Activated CD8-positive, alpha-beta memory T cell treated with anti-CD3 and anti-CD28 coated beads, Interleukin-2, amount 50 U/mL, for 24 hours (primary cell): ENCODE measurements at regions not wholly inside any gene's neighbourhood (a gene's known extent, or its start where the extent isn't known, plus 50 kb on each side); places are given as distances from the start of the nearest gene placed in this dataset.
"Not testable (repeated sequence)": the region's sequence is repeated elsewhere in the genome, so short reads cannot be mapped to it uniquely, and the experiment has no call there.

Source experiments
- DNase-seq: peaks from one replicate; pipeline ENCODE4 v3.0.0-alpha.2; 2020; ENCODE audit errors: extremely low read depth

DNA sequence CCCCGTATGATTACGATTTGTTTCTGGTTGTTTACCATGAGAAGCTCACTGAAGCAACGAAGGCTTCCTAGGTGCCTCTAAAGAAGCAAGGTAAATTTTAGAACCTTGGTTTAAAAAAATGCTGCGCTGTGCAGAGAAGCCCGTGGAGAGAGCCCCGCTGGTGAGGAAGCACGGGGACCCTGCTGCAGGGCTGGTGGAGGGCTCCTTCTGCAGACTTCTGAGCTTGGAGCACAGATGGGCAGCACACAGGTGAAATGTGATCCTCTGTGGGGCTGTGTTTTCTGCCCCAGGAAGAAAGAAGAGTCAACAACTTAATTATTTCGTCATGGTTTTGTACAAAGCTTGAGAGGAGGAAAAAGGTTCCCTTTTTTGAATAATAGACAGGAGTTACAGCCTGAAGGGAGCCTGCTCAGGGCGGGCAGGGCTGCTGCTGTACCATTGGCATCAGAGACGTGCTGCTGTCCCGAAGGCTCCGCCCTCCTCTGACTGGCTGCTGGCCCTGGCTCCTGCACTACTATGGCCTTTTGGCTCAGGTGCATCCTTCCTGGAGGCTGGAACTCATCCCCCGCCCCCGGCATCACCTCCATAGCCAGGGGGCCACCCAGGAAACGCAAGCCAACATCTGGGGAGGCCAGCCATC, 108.0 kb upstream of the PLGLB2 start:
- not testable (repeated sequence) for DNase-seq

GRCh38 chr2:87640961-87641563, 106.8 kb upstream of the PLGLB2 start:
- not testable (repeated sequence) for DNase-seq

GRCh38 chr2:87643165-87643564, 104.7 kb upstream of the PLGLB2 start:
- DNase-seq, result not testable (repeated sequence)

- DNase-seq, result not testable (repeated sequence)
Observed at GRCh38 chr2:87647737-87648498, 100.0 kb upstream of the PLGLB2 start.

DNA sequence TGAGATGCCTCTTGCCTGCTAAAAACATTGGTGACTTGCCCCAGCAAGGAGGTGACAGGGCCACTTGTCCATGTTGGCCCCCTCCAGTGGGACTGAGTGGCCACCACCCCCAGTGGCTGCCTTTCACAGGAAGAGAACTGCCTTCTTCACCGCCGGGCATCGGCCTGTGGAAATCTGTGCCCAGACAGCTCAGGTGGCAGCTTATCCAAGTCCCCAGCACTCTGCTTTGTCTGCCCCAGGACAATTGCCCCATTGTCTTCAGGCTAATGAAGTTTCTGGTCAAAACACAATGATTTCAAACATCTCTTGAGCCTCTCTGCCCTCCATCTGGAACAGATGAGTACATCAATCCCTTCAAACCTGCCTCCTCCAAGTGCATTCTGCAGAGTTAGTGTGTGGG, 99.1 kb upstream of the PLGLB2 start:
- not testable (repeated sequence) for DNase-seq

DNA sequence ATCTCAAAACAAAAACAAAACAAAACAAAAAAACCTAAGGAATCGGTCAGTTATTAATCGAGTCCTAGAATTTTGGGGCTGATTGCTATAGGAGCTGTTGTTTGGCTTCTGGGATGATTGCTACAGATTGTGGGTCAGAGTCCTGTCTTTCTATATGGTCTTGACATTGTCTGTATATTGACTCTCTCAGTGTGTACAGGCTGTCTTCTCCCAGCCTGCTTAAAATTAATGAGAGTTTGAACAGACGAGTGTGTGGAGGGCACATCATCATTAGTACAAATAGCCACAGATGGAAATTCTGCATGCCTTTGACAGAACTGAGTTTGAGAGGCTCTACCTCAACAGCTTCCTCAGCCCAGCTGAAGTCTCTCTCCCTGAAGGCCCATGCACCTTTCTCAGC, 98.0 kb upstream of the PLGLB2 start:
- not testable (repeated sequence) for DNase-seq

DNA sequence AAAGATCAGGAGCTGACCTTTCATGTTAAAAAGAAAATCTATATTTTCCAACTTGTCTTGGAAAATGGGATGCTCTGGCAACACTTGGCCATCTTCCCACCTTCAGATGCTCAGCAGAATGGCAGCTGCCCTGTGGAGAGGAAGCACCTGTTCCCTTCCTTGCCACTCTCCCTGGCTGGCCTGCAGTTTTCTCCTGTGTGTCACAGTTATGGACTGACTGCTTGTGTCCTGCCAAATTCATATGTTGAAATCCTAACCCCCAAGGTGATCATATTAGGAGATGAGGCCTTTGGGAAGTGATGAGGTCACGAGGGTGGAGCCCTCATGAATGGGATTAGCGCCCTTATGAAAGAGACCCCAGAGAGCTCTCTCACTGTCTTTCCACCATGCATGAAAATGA, 97.0 kb upstream of the PLGLB2 start:
- not testable (repeated sequence) for DNase-seq

- DNase-seq, result not testable (repeated sequence)
Observed at GRCh38 chr2:87651589-87651988, 96.3 kb upstream of the PLGLB2 start.

GRCh38 chr2:87653373-87653772, 94.5 kb upstream of the PLGLB2 start:
- DNase-seq, result not testable (repeated sequence)

GRCh38 chr2:87654136-87654814, 93.6 kb upstream of the PLGLB2 start:
- DNase-seq, result not testable (repeated sequence)

DNA sequence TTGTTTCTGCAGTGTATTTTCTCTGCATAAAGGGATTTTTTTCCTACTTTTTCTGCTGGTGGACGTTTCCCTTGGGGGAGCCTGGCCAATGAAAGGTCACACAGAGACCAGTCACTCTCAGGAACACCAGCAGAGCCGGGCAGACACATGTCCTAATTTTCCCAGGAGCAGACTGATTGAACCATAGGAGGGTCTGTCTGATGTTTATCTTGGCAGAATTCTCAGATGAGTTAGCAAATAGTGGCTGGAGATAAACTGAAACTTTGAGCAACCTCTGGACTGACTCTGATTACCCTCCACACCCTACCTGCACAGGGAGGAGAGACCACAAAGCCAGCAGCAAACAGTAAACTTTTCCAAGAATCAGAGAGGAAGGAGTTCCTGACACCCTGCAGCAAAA, 90.0 kb upstream of the PLGLB2 start:
- DNase-seq, result not testable (repeated sequence)

DNA sequence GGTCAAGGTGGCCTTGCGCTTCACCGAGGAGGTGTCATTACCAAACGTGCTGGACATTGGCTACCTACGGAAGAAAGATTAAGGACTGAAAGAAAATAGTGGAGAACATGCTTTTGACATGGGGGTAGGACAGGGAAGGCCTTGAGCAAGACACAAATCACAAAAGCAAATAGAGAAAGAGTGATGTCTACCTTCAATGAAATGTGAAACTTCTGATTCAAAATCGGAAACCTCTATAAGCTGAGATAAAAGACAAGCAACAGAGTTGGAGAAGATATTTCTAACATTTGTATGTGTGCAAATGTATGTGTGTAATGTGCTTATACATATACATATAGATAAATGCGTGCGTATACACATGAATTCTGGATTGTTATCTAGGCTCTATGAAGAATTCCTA, 89.5 kb upstream of the PLGLB2 start:
- DNase-seq, result not testable (repeated sequence)

- not testable (repeated sequence) for DNase-seq
Observed at GRCh38 chr2:87658976-87659375, 88.9 kb upstream of the PLGLB2 start.

DNA sequence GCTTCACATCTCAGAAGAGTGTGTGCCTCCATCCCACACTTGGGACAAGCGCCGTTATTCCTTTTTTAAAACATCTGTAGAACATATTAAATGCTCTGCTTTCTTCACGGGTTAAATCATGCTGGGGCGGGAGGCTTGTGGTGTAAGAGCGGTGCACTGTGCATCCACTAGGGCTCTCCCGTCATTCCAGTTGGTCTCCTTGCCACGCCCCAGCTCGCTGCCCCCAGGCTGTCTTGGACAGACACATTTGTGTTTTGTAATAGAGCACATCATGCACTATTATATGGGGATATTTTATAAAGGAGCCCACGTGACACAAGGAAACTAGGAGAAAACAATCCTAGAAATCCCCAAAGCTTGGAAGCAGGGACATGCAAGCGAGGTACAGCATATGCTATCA, 87.7 kb upstream of the PLGLB2 start:
- not testable (repeated sequence) for DNase-seq

- not testable (repeated sequence) for DNase-seq
Observed at GRCh38 chr2:87662316-87663290, 85.3 kb upstream of the PLGLB2 start.

GRCh38 chr2:87663347-87663746, 84.5 kb upstream of the PLGLB2 start:
- DNase-seq, result not testable (repeated sequence)

DNA sequence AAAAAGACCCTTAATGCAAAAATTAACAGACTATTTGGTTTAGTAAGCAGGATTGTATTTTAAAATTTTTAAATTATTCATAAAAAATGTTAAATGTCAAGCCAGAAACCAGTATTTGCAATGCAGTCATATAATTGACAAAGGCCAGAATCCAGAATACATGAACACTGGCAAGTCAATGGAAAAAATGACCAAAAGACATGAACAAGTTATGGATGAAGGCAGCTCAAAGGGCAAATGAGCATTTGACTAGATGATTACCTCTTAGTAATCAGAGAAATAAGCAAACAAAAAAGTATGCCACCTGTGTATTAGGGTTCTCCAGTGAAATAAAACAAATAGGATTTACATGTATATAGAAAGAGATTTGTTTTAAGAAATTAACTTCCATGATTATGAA, 80.9 kb upstream of the PLGLB2 start:
- not testable (repeated sequence) for DNase-seq

- not testable (repeated sequence) for DNase-seq
Observed at GRCh38 chr2:87668361-87668760, 79.5 kb upstream of the PLGLB2 start.

- not testable (repeated sequence) for DNase-seq
Observed at GRCh38 chr2:87669633-87670231, 78.2 kb upstream of the PLGLB2 start.

GRCh38 chr2:87672404-87672803, 75.5 kb upstream of the PLGLB2 start:
- DNase-seq, result not testable (repeated sequence)

DNA sequence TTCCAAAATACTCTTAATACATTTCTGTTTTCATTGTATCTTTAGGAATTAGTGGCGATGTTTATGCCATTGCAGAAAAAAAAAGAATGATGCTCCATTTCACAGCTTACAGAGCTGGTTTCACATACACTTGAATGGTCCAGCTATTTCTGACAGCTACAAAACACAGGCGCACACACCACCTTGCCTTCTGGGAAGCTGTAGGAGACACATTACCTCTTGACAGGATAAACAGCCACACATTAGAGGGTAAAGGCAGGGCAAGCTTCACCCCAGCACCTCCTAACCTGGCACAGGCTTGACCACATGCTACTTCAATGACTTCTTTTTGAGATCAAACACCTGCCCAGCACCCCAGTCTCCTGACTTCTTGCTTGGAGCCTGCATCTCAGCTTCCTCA, 73.2 kb upstream of the PLGLB2 start:
- not testable (repeated sequence) for DNase-seq
